GM19239 (cell line): ENCODE measurements at regions not wholly inside any gene's neighbourhood (a gene's known extent, or its start where the extent isn't known, plus 50 kb on each side); places are given as distances from the start of the nearest gene placed in this dataset.
"Not testable (repeated sequence)": the region's sequence is repeated elsewhere in the genome, so short reads cannot be mapped to it uniquely, and the experiment has no call there.

Source experiments
- DNase-seq: peaks from one replicate; pipeline ENCODE4 v3.0.0; 2011; ENCODE audit warnings: low spot score; ENCODE audit not compliant: insufficient read length
- FAIRE-seq: peaks from 2 replicates; lab custom pipeline; 2011; peaks lifted over from hg19 to GRCh38; lab: Jason Lieb, UNC

GRCh38 chr16:26990384-26991120 is 76.2 kb upstream of the C16orf82 start:
- not testable (repeated sequence) for FAIRE-seq, DNase-seq

- DNase-seq (no peak), FAIRE-seq (no peak)
Measured at GRCh38 chr16:26992666-26993349, 73.9 kb upstream of the C16orf82 start.

GRCh38 chr16:26993511-26993910 is 73.2 kb upstream of the C16orf82 start:
- DNase-seq: no peak
- no peak for FAIRE-seq

GRCh38 chr16:26993963-26994362 is 72.8 kb upstream of the C16orf82 start:
- DNase-seq (no peak), FAIRE-seq (no peak)

GRCh38 chr16:26995522-26995921 is 71.2 kb upstream of the C16orf82 start:
- FAIRE-seq (no peak), DNase-seq (no peak)

GRCh38 chr16:27005386-27005785 is 61.3 kb upstream of the C16orf82 start:
- FAIRE-seq (no peak), DNase-seq (no peak)
